ENCODE measurements at regions not wholly inside any gene's neighbourhood (a gene's known extent, or its start where the extent isn't known, plus 50 kb on each side); places are given as distances from the start of the nearest gene placed in this dataset.
"Not testable (repeated sequence)": the region's sequence is repeated elsewhere in the genome, so short reads cannot be mapped to it uniquely, and the experiment has no call there.

DNA sequence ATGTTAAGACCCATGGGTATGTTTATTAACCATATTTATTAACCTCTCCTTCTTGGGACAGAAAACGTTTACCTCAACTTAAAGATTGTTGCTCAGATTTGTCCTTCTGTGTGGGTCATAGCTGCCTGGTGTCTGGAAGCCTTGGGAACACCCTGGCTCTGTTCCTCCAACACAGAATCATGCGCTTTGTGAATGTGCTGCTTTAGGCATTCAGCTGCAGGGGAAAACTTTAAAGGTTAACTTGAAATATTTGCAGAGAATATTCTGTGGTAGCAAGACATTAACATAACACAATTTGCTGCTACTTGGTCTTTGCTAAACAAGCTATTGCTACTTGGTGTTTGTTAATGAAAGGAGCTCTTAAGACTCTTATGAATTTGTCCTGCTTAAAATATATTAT is 50.5 kb upstream of the THOC3 start:
- DNase-seq: not testable (repeated sequence)

- DNase-seq: not testable (repeated sequence)
Measured at GRCh38 chr5:176020852-176021251, 52.7 kb upstream of the THOC3 start.

- DNase-seq: not testable (repeated sequence)
Measured at GRCh38 chr5:176023535-176023934, 55.4 kb upstream of the THOC3 start.

GRCh38 chr5:176029445-176029844 is 61.3 kb upstream of the THOC3 start:
- DNase-seq: not testable (repeated sequence)

GRCh38 chr5:176030361-176031117 is 62.4 kb upstream of the THOC3 start:
- DNase-seq: peak; percentile 49

GRCh38 chr5:176031118-176031510 is 63.0 kb upstream of the THOC3 start:
- not testable (repeated sequence) for DNase-seq

GRCh38 chr5:176033186-176033585 is 65.1 kb upstream of the THOC3 start:
- DNase-seq: not testable (repeated sequence)

GRCh38 chr5:176034407-176035200 is 66.5 kb upstream of the THOC3 start:
- peak; percentile 34 for DNase-seq

- not testable (repeated sequence) for DNase-seq
Measured at GRCh38 chr5:176035201-176035530, 67.1 kb upstream of the THOC3 start.

DNA sequence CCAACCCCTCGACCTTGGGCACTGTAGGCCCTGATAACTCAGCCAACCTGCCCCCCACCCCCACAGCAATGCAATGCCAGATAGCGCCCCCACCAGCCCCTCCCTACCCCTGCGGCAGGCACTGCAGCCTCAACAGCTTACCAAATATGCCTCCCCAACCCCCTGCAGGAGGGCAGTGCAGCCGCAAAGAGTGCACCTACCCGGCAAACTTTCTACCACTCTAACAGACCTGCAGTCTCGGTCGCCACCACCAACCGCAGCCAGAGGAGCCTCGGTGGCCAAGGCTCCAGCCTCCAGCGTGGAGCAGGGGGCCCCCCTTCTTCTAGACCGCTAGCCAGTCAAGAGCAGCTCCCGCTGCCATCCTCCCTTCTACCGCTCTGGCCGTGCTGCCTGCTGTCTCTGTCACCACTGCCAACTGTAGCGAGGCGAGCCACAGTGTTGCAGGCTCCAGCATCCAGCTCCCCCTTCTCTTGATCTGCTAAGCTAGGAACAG is 67.7 kb upstream of the THOC3 start:
- not testable (repeated sequence) for DNase-seq

DNA sequence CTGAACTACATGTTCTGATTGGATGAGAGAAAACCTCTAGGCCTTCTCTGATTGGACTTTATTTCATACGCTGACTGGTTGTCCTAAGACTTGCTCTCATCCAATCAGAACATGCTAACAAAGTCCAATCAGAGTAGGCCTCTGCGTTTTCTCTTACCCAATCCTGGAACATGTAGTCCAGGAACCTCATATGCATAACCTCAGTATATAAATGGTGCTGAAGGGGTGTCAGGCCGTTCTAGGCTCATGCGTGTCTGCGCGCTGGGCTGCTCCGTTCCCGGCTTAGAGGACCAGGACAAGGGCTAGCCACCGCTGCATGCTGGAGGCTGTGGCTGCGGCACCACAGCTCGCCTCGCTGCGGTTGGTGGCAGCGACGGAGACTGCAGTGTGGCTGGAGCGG is 68.3 kb upstream of the THOC3 start:
- not testable (repeated sequence) for DNase-seq

- DNase-seq: not testable (repeated sequence)
Measured at GRCh38 chr5:176037190-176037589, 69.1 kb upstream of the THOC3 start.

GRCh38 chr5:176040105-176040801 is 72.1 kb upstream of the THOC3 start:
- not testable (repeated sequence) for DNase-seq

- not testable (repeated sequence) for DNase-seq
Measured at GRCh38 chr5:176041248-176041994, 73.3 kb upstream of the THOC3 start.

DNA sequence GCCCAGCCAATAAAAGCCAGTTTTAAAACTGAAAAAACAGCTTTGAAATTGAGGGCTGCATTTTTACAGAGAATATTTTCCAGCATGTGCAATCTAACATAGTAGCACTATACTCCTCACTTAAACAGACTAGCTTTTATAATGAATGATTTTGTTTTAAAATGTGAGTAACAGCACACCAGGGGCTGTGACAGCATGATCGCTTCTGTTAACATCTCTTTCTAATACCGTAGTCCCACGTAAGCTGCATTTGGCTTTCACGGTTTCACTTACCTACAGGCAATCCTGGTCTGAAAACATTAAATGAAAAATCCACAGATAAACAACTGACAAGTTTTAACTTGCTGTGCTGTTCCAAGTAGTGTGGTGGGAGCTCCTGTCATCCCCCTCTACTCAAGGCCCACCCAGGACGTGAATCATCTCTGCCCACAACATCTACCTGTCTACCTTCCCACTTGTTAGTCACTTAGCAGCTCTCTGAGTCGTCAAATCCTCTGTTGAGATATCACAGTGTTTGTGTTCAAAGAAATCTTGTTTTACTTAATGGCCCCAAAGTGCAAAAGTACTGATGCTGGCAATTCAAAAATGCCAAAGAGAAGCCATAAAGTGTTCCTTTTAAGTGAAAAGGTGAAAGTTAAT is 74.0 kb upstream of the THOC3 start:
- DNase-seq: peak; percentile 34

DNA sequence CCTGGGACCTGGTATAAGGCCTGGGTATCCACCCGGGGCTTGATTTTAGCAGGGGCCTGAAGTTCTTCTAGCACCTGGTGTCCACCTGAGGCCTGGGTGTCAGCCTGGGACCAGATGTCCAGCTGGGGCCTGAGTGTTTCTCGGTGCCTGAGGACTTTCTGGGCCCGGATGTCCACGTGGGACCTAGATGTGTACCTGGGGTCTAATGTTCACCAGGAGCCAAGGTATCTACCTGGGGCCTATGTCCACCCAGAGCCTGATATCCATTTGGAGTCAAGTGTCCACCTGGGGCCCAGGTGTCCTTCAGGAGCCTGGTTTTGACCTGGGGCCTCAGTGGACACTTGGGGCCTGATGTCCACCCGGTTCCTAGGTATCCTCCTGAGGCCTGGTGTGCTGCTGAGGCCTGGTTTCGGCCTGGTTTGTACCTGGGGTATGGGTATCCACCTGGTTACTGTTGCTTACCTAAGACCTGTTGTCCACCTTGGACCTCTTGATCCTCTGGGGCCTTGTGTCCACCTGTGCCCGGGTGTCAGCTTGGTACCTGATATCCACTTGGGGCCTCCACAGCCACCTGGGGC is 75.2 kb upstream of the THOC3 start:
- DNase-seq: not testable (repeated sequence)

GRCh38 chr5:176043986-176044385 is 75.9 kb upstream of the THOC3 start:
- not testable (repeated sequence) for DNase-seq

GRCh38 chr5:176044431-176044830 is 76.3 kb upstream of the THOC3 start:
- not testable (repeated sequence) for DNase-seq

GRCh38 chr5:176045442-176045841 is 77.3 kb upstream of the THOC3 start:
- DNase-seq: peak; percentile 45

DNA sequence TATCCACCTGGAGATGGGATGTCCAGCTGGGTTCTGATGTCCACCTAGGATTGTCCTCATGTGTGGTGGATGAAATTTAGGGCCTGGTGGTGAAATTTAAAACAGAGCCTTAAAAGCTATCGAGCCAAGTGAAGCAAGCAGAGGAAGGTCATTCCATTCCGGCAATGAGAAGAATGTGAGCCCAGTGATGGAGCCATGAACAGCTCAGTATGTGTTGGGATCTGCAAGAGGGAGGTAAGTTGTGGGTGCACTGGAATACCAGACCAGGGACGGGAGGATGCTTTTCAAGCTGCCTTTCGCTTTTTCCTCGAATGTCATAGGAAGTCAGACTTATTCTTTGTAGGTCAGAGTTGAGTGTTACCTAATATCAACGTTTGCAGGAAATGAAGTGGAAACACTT is 80.6 kb upstream of the THOC3 start:
- not testable (repeated sequence) for DNase-seq

GRCh38 chr5:176060472-176061268 is 92.6 kb upstream of the THOC3 start:
- DNase-seq: peak; percentile 31
